H1 (cell line): ENCODE measurements at regions not wholly inside any gene's neighbourhood (a gene's known extent, or its start where the extent isn't known, plus 50 kb on each side); places are given as distances from the start of the nearest gene placed in this dataset.

ENCODE experiments used
- CTCF ChIA-PET: fragments of 300-600 bp; sonication (Branson Sonifier 250); formaldehyde crosslinking; loops from one replicate; lab custom pipeline; 2021; ENCODE audit not compliant: partially characterized antibody; lab: Charles Lee
- POLR2A ChIA-PET: fragments of 300-600 bp; sonication (Branson Sonifier 250); formaldehyde crosslinking; loops from one replicate; lab custom pipeline; 2021; ENCODE audit warnings: inconsistent platforms; ENCODE audit not compliant: partially characterized antibody; lab: Charles Lee
- DNase-seq, 2 experiments: peaks; one replicate each; pipeline versions ENCODE4 v3.0.0 to v3.0.0-alpha.2; 2010 to 2022; ENCODE audit warnings: low spot score in 2 of 2, low read depth in 1 of 2, mixed read lengths in 1 of 2
- FAIRE-seq: peaks from 2 replicates; lab custom pipeline; 2011; peaks lifted over from hg19 to GRCh38; lab: Jason Lieb, UNC
- H2AFZ ChIP-seq: 2 replicates; pipeline ENCODE4 v1.8.1; 2012; ENCODE audit warnings: low read length, inconsistent platforms
- H2AK5ac ChIP-seq: 2 replicates; pipeline ENCODE4 v1.6.1; 2013; ENCODE audit warnings: low read depth, low read length
- H2BK120ac ChIP-seq: replicated peaks from 2 replicates; pipeline ENCODE3; 2013; ENCODE audit warnings: low read depth, low read length, inconsistent platforms
- H2BK12ac ChIP-seq: 2 replicates; pipeline ENCODE4 v1.6.1; 2013; ENCODE audit warnings: low read depth, low read length
- H2BK15ac ChIP-seq: 2 replicates; pipeline ENCODE4 v1.6.1; 2013; ENCODE audit warnings: low read length
- H2BK20ac ChIP-seq: 2 replicates; pipeline ENCODE4 v1.6.1; 2013; ENCODE audit warnings: low read length
- H2BK5ac ChIP-seq: 2 replicates; pipeline ENCODE4 v1.6.1; 2013; ENCODE audit warnings: low read depth, low read length
- H3K14ac ChIP-seq: 2 replicates; pipeline ENCODE4 v1.6.1; 2013; ENCODE audit warnings: inconsistent platforms; ENCODE audit not compliant: insufficient read length
- H3K18ac ChIP-seq: 2 replicates; pipeline ENCODE4 v1.6.1; 2013; ENCODE audit warnings: low read length; ENCODE audit errors: extremely low read depth
- H3K23ac ChIP-seq: 2 replicates; pipeline ENCODE4 v1.6.1; 2013; ENCODE audit warnings: inconsistent platforms; ENCODE audit not compliant: insufficient read length
- H3K23me2 ChIP-seq: 2 replicates; pipeline ENCODE4 v1.6.1; 2013; ENCODE audit warnings: low read depth, low read length
- H3K27ac ChIP-seq: 2 replicates; pipeline ENCODE4 v1.6.1; 2011; ENCODE audit warnings: low read depth, low read length, inconsistent platforms
- H3K27me3 ChIP-seq, 4 experiments: replicated peaks in 1 of 4; 1 replicate in 1 of 4; 2 replicates in 3 of 4; pipeline versions ENCODE4 v1.6.1 to v1.8.1; 2011 to 2013; ENCODE audit warnings: low read length in 3 of 4, mild to moderate bottlenecking in 3 of 4, inconsistent platforms in 2 of 4, mixed read lengths in 2 of 4, moderate library complexity in 1 of 4; ENCODE audit not compliant: control insufficient read depth in 3 of 4, insufficient read depth in 3 of 4; ENCODE audit errors: extremely low read depth in 1 of 4
- H3K36me3 ChIP-seq, 4 experiments: 2 replicates each; pipeline versions ENCODE4 v1.6.1 to v1.8.1; 2011 to 2013; ENCODE audit warnings: mild to moderate bottlenecking in 4 of 4, low read length in 3 of 4, moderate library complexity in 2 of 4, control low read depth in 1 of 4, inconsistent platforms in 1 of 4; ENCODE audit not compliant: insufficient read depth in 4 of 4, control insufficient read depth in 2 of 4
- H3K4ac ChIP-seq: replicated peaks from 2 replicates; pipeline ENCODE3; 2013; ENCODE audit warnings: low read length, low read depth, mixed read lengths, inconsistent platforms; ENCODE audit not compliant: insufficient read length
- H3K4me1 ChIP-seq, 4 experiments: replicated peaks in 1 of 4; 1 replicate in 1 of 4; 2 replicates in 3 of 4; pipeline versions ENCODE4 v1.6.1 to v1.8.1; 2011 to 2013; ENCODE audit warnings: low read length in 3 of 4, inconsistent platforms in 2 of 4, mixed read lengths in 1 of 4; ENCODE audit not compliant: insufficient read depth in 4 of 4, control insufficient read depth in 3 of 4
- H3K4me2 ChIP-seq, 2 experiments: 2 replicates each; pipeline versions ENCODE4 v1.6.1 to v1.8.1; 2011 to 2013; ENCODE audit warnings: low read depth in 2 of 2, low read length in 2 of 2, control low read depth in 1 of 2, inconsistent platforms in 1 of 2, mild to moderate bottlenecking in 1 of 2; ENCODE audit not compliant: insufficient read depth in 1 of 2
- H3K4me3 ChIP-seq, 4 experiments: fragments of 200-600, 300-600 bp in 1 of 4; sonication (generic), shearing (Covaris generic), sonication (Bioruptor Twin) in 1 of 4; 2 replicates each; pipeline versions ENCODE4 v1.5.1 to v1.8.1; 2011 to 2016; ENCODE audit warnings: low read length in 4 of 4, low read depth in 3 of 4, control low read depth in 2 of 4, inconsistent platforms in 2 of 4, mild to moderate bottlenecking in 2 of 4, mixed read lengths in 1 of 4, moderate library complexity in 1 of 4; ENCODE audit not compliant: insufficient read depth in 2 of 4; ENCODE audit errors: extremely low read depth in 1 of 4
- H3K56ac ChIP-seq: replicated peaks from 2 replicates; pipeline ENCODE3; 2013; ENCODE audit warnings: low read depth, mild to moderate bottlenecking, mixed read lengths, low read length, inconsistent platforms; ENCODE audit not compliant: insufficient read length
- H3K79me1 ChIP-seq: 2 replicates; pipeline ENCODE4 v1.6.1; 2013; ENCODE audit warnings: low read depth, low read length, control low read depth
- H3K79me2 ChIP-seq, 2 experiments: 2 replicates each; pipeline versions ENCODE4 v1.6.1 to v1.8.1; 2012 to 2013; ENCODE audit warnings: low read length in 2 of 2, mild to moderate bottlenecking in 2 of 2, inconsistent platforms in 1 of 2; ENCODE audit not compliant: insufficient read depth in 2 of 2, control insufficient read depth in 1 of 2
- H3K9ac ChIP-seq, 4 experiments: replicated peaks in 1 of 4; 1 replicate in 1 of 4; 2 replicates in 3 of 4; pipeline versions ENCODE4 v1.6.1 to v1.8.1; 2011 to 2013; ENCODE audit warnings: low read depth in 3 of 4, low read length in 3 of 4, control low read depth in 2 of 4, mild to moderate bottlenecking in 2 of 4, moderate library complexity in 2 of 4, inconsistent platforms in 1 of 4; ENCODE audit errors: extremely low read depth in 1 of 4
- H3K9me3 ChIP-seq, 2 experiments: 2 replicates each; pipeline versions ENCODE4 v1.6.1 to v1.8.1; 2012 to 2013; ENCODE audit warnings: mild to moderate bottlenecking in 2 of 2, moderate library complexity in 2 of 2, control low read depth in 1 of 2, inconsistent platforms in 1 of 2, low read depth in 1 of 2, low read length in 1 of 2, mixed read lengths in 1 of 2; ENCODE audit not compliant: insufficient read depth in 2 of 2
- H4K20me1 ChIP-seq, 2 experiments: replicated peaks in 1 of 2; 2 replicates each; pipeline versions ENCODE3 to v1.8.1; 2011 to 2013; ENCODE audit warnings: inconsistent platforms in 2 of 2, low read length in 2 of 2, mild to moderate bottlenecking in 1 of 2; ENCODE audit not compliant: insufficient read depth in 2 of 2, control insufficient read depth in 1 of 2
- H4K5ac ChIP-seq: 2 replicates; pipeline ENCODE4 v1.6.1; 2013; ENCODE audit warnings: low read length, low read depth, mixed read lengths, inconsistent platforms; ENCODE audit not compliant: insufficient read length
- H4K8ac ChIP-seq: 2 replicates; pipeline ENCODE4 v1.8.0; 2013; ENCODE audit warnings: mild to moderate bottlenecking, moderate library complexity, low read length, inconsistent platforms; ENCODE audit not compliant: insufficient read depth; ENCODE audit errors: extremely low read depth
- H4K91ac ChIP-seq: replicated peaks from 2 replicates; pipeline ENCODE3; 2013; ENCODE audit warnings: low read length, mixed read lengths, inconsistent platforms; ENCODE audit not compliant: insufficient read length
- EGR1 ChIP-seq: IDR thresholded peaks from 2 replicates; pipeline ENCODE4 v1.6.1; 2011; ENCODE audit warnings: low read depth, low read length, borderline replicate concordance
- EP300 ChIP-seq, 2 experiments: IDR thresholded peaks; 1 replicate in 1 of 2; 2 replicates in 1 of 2; pipeline ENCODE4 v1.6.1; 2011 to 2012; ENCODE audit warnings: low read depth in 2 of 2, low read length in 2 of 2, mild to moderate bottlenecking in 2 of 2, borderline replicate concordance in 1 of 2, inconsistent platforms in 1 of 2, moderate library complexity in 1 of 2
- GTF2F1 ChIP-seq: IDR thresholded peaks from 2 replicates; pipeline ENCODE4 v1.6.1; 2012; ENCODE audit warnings: low read depth, low read length, improper control_type of control experiment, borderline replicate concordance
- HDAC2 ChIP-seq, 2 experiments: fragments of 300-600 bp in 1 of 2; sonication (generic) in 1 of 2; IDR thresholded peaks; 2 replicates each; pipeline ENCODE4 v1.6.1; 2011 to 2012; ENCODE audit warnings: low read depth in 2 of 2, low read length in 2 of 2, mild to moderate bottlenecking in 2 of 2, moderate library complexity in 2 of 2, borderline replicate concordance in 1 of 2, inconsistent platforms in 1 of 2
- KDM5A ChIP-seq: fragments of 200-600 bp; IDR thresholded peaks from 2 replicates; pipeline ENCODE4 v1.7.1; 2012; ENCODE audit warnings: mild to moderate bottlenecking, low read length, inconsistent platforms, mixed read lengths
- NRF1 ChIP-seq: IDR thresholded peaks from 2 replicates; pipeline ENCODE4 v1.6.1; 2011; ENCODE audit warnings: mild to moderate bottlenecking, low read depth, low read length, improper control_type of control experiment
- POLR2AphosphoS5 ChIP-seq: IDR thresholded peaks from 2 replicates; pipeline ENCODE4 v1.6.1; 2011; ENCODE audit warnings: low read depth, low read length
- SAP30 ChIP-seq: fragments of 300-600 bp; sonication (generic); IDR thresholded peaks from 2 replicates; pipeline ENCODE4 v1.7.1; 2012; ENCODE audit warnings: low read length, moderate library complexity, mild to moderate bottlenecking, inconsistent platforms; ENCODE audit not compliant: insufficient read depth, insufficient replicate concordance
- SIX5 ChIP-seq: IDR thresholded peaks from 2 replicates; pipeline ENCODE4 v1.6.1; 2011; ENCODE audit warnings: mild to moderate bottlenecking, low read depth, low read length
- WGBS, 2 experiments: shearing (Covaris generic) in 1 of 2; methylation state at CpG; one replicate each; pipeline versions ENCODE4 v1.1.6 to v1.1.7; 2013 to 2015; ENCODE audit warnings: low lambda C conversion rate in 2 of 2, mixed read lengths in 2 of 2, inconsistent platforms in 1 of 2, low coverage in 1 of 2, missing lambda C conversion rate in 1 of 2; ENCODE audit not compliant: insufficient replicate concordance in 2 of 2, insufficient coverage in 1 of 2, insufficient read length in 1 of 2; ENCODE audit errors: extremely low coverage in 1 of 2, missing lambda C conversion rate in 1 of 2; 5-methylcytosine and 5-hydroxymethylcytosine counted together

GRCh38 chr5:68727931-68728330, 365.9 kb upstream of the SLC30A5 start:
- Histone ChIP-seq H2BK15ac (no peak overlapping the region), H3K23ac (no peak overlapping the region), H3K9me3 (no peaks in the 10 kb centered on the region), H3K9ac (no peak overlapping the region), H4K5ac (no peak overlapping the region), H4K8ac (no peak overlapping the region), H3K4me3 (no peak overlapping the region), H3K27me3 (no peaks in the 10 kb centered on the region), H4K20me1 (no peaks in the 10 kb centered on the region), H3K36me3 (no peaks in the 10 kb centered on the region), H2BK12ac (no peak overlapping the region), H3K79me1 (no peaks in the 10 kb centered on the region), H3K79me2 (no peaks in the 10 kb centered on the region), H2BK5ac (no peak overlapping the region), H3K56ac (no peak overlapping the region), H2AFZ (no peak overlapping the region), H2BK120ac (no peak overlapping the region), H3K23me2 (no peaks in the 10 kb centered on the region), H3K14ac (no peak overlapping the region), H2AK5ac (no peak overlapping the region), H3K4me1 (peaks cover 0 to 3% (median 0%) of the 10 kb centered on the region in 4 experiments; a peak in 1 of 7 replicates), H3K4me2 (no peak overlapping the region), H4K91ac (no peak overlapping the region), H2BK20ac (no peak overlapping the region), H3K18ac (no peak overlapping the region), H3K27ac (no peak overlapping the region), H3K4ac (no peak overlapping the region)
- POLR2A ChIA-PET = no interaction called here
- TF ChIP-seq HDAC2 (IDR thresholded peaks at IDR 0.05; ENCODE audit: borderline replicate concordance in 1 of 2, low read depth in 2 of 2, low read length in 2 of 2) (no peak), EGR1 (no peak), POLR2AphosphoS5 (no peak), GTF2F1 (no peak), SAP30 (no peak), NRF1 (no peak), KDM5A (no peak), SIX5 (no peak), EP300 (IDR thresholded peaks at IDR 0.05; ENCODE audit: borderline replicate concordance in 1 of 2, low read depth in 2 of 2, low read length in 2 of 2) (no peak)
- DNase-seq (no peak), FAIRE-seq (no peak)
- CTCF ChIA-PET = interaction anchor here (1.0 kb wide), 1 partner anchor 159 kb away, joined by 4 read pairs; no protein-coding TSS in a partner anchor
- 97% methylated on average over 2 of the region's 2 CpGs; no CpG with 5 or more reads in 1 of the 2 experiments for WGBS, 2 experiments
